ENCODE measurements at regions not wholly inside any gene's neighbourhood (a gene's known extent, or its start where the extent isn't known, plus 50 kb on each side); places are given as distances from the start of the nearest gene placed in this dataset.
"Not testable (repeated sequence)": the region's sequence is repeated elsewhere in the genome, so short reads cannot be mapped to it uniquely, and the experiment has no call there.

- ATAC-seq = not testable (repeated sequence)
These were observed 180.4 kb upstream of the ZNF184 start for GRCh38 chr6:27653143-27653825.

DNA sequence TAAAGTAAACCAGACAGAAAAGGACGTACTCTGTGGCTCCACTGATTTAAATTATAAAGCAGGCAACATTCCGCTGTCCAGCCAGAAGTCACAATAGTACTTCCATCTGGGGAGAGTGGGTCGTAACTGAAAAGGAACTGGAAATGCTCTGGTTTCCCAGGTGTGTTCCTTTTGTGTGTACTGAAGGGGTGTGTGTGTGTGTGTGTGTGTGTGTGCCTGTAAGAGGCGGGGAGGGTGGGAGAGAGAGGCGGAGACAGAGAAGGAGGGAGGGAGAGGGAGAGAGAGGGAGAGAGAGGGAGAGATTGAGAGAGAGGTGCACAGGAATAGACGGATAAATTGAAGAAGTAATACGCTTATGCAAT is 178.4 kb upstream of the ZNF184 start:
- TF ChIP-seq RARB (CRISPR knock-in tag; IDR thresholded peaks at IDR 0.05) = no peak
- TF ChIP-seq, protein P1, sequence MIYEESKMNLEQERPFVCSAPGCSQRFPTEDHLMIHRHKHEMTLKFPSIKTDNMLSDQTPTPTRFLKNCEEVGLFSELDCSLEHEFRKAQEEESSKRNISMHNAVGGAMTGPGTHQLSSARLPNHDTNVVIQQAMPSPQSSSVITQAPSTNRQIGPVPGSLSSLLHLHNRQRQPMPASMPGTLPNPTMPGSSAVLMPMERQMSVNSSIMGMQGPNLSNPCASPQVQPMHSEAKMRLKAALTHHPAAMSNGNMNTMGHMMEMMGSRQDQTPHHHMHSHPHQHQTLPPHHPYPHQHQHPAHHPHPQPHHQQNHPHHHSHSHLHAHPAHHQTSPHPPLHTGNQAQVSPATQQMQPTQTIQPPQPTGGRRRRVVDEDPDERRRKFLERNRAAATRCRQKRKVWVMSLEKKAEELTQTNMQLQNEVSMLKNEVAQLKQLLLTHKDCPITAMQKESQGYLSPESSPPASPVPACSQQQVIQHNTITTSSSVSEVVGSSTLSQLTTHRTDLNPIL (CRISPR knock-in tag; IDR thresholded peaks at IDR 0.05; ENCODE audit: low read depth) = no peak
- no peak for TF ChIP-seq PPARA (CRISPR knock-in tag; IDR thresholded peaks at IDR 0.05; ENCODE audit: borderline replicate concordance)
- no peak for TF ChIP-seq ARNTL (CRISPR knock-in tag; IDR thresholded peaks at IDR 0.05; ENCODE audit: borderline replicate concordance, low read depth)
- TF ChIP-seq ZNF8 (CRISPR knock-in tag; IDR thresholded peaks at IDR 0.05) = no peak
- no peak for TF ChIP-seq BACH2 (CRISPR knock-in tag; IDR thresholded peaks at IDR 0.05; ENCODE audit: borderline replicate concordance)
- no peak for TF ChIP-seq TSHZ2 (CRISPR knock-in tag; IDR thresholded peaks at IDR 0.05)
- no peak for TF ChIP-seq ISL1 (CRISPR knock-in tag; IDR thresholded peaks at IDR 0.05)
- TF ChIP-seq CSRNP3 (CRISPR knock-in tag; IDR thresholded peaks at IDR 0.05) = no peak
- no peak for TF ChIP-seq GLIS3 (CRISPR knock-in tag; IDR thresholded peaks at IDR 0.05)
- no peak for TF ChIP-seq ESRRG (CRISPR knock-in tag; IDR thresholded peaks at IDR 0.05)
- TF ChIP-seq PATZ1 (CRISPR knock-in tag; IDR thresholded peaks at IDR 0.05; ENCODE audit: borderline replicate concordance) = no peak
- no peak for TF ChIP-seq SNAI2 (CRISPR knock-in tag; IDR thresholded peaks at IDR 0.05)
- no peak for TF ChIP-seq ZNF70 (CRISPR knock-in tag; IDR thresholded peaks at IDR 0.05)
- peak; percentile 48 for ATAC-seq

- ATAC-seq = peak; percentile 95
- TF ChIP-seq ZNF70 (CRISPR knock-in tag; IDR thresholded peaks at IDR 0.05) (no peak), TSHZ2 (CRISPR knock-in tag; IDR thresholded peaks at IDR 0.05) (no peak), ARNTL (CRISPR knock-in tag; IDR thresholded peaks at IDR 0.05; ENCODE audit: borderline replicate concordance, low read depth) (no peak), BACH2 (CRISPR knock-in tag; IDR thresholded peaks at IDR 0.05; ENCODE audit: borderline replicate concordance) (no peak), GLIS3 (CRISPR knock-in tag; IDR thresholded peaks at IDR 0.05) (no peak), OSR1 (CRISPR knock-in tag; IDR thresholded peaks at IDR 0.05) (no peak), ISL1 (CRISPR knock-in tag; IDR thresholded peaks at IDR 0.05) (no peak), TCF4 (CRISPR knock-in tag; IDR thresholded peaks at IDR 0.05; ENCODE audit: borderline replicate concordance) (no peak), CSRNP3 (CRISPR knock-in tag; IDR thresholded peaks at IDR 0.05) (no peak), RARB (CRISPR knock-in tag; IDR thresholded peaks at IDR 0.05) (no peak), PATZ1 (CRISPR knock-in tag; IDR thresholded peaks at IDR 0.05; ENCODE audit: borderline replicate concordance) (no peak), ESRRG (CRISPR knock-in tag; IDR thresholded peaks at IDR 0.05) (no peak), ZFP30 (CRISPR knock-in tag; IDR thresholded peaks at IDR 0.05) (no peak), TOX (CRISPR knock-in tag; IDR thresholded peaks at IDR 0.05; ENCODE audit: borderline replicate concordance) (no peak), SNAI2 (CRISPR knock-in tag; IDR thresholded peaks at IDR 0.05) (no peak), CSDC2 (CRISPR knock-in tag; IDR thresholded peaks at IDR 0.05) (no peak)
- TF ChIP-seq, protein P1 (CRISPR knock-in tag; IDR thresholded peaks at IDR 0.05; ENCODE audit: low read depth) = no peak
These were observed 177.9 kb upstream of the ZNF184 start for GRCh38 chr6:27650620-27651370.
